NCI-H345 (cell line): ENCODE measurements at regions not wholly inside any gene's neighbourhood (a gene's known extent, or its start where the extent isn't known, plus 50 kb on each side); places are given as distances from the start of the nearest gene placed in this dataset.

Experiments
- DNase-seq: peaks from one replicate; lab custom pipeline; 2025; lab: John Stamatoyannopoulos, UW

- no peak for DNase-seq
Measured at GRCh38 chr12:94783343-94783742, 133.0 kb upstream of the TMCC3 start.

- DNase-seq: no peak
Measured at GRCh38 chr12:94781835-94782234, 131.5 kb upstream of the TMCC3 start.

GRCh38 chr12:94779485-94779884, 129.1 kb upstream of the TMCC3 start:
- DNase-seq: no peak

GRCh38 chr12:94777936-94778335, 127.6 kb upstream of the TMCC3 start:
- no peak for DNase-seq

GRCh38 chr12:94775710-94776109, 125.4 kb upstream of the TMCC3 start:
- DNase-seq: no peak

GRCh38 chr12:94771741-94772140, 121.4 kb upstream of the TMCC3 start:
- no peak for DNase-seq

- no peak for DNase-seq
Measured at GRCh38 chr12:94771199-94771598, 120.8 kb upstream of the TMCC3 start.

- DNase-seq: no peak
Measured at GRCh38 chr12:94770791-94771190, 120.4 kb upstream of the TMCC3 start.

- DNase-seq: no peak
Measured at GRCh38 chr12:94769776-94770759, 119.7 kb upstream of the TMCC3 start.

GRCh38 chr12:94769047-94769420, 118.7 kb upstream of the TMCC3 start:
- no peak for DNase-seq

GRCh38 chr12:94768398-94769046, 118.2 kb upstream of the TMCC3 start:
- DNase-seq: no peak

- no peak for DNase-seq
Measured at GRCh38 chr12:94767956-94768355, 117.6 kb upstream of the TMCC3 start.

- DNase-seq: no peak
Measured at GRCh38 chr12:94766397-94766796, 116.0 kb upstream of the TMCC3 start.

GRCh38 chr12:94763462-94763861, 113.1 kb upstream of the TMCC3 start:
- DNase-seq: no peak

GRCh38 chr12:94762943-94763342, 112.6 kb upstream of the TMCC3 start:
- DNase-seq: no peak

- DNase-seq: no peak
Measured at GRCh38 chr12:94762259-94762942, 112.0 kb upstream of the TMCC3 start.

GRCh38 chr12:94761559-94761958, 111.2 kb upstream of the TMCC3 start:
- DNase-seq: no peak

GRCh38 chr12:94760786-94761185, 110.4 kb upstream of the TMCC3 start:
- no peak for DNase-seq

GRCh38 chr12:94756789-94757188, 106.4 kb upstream of the TMCC3 start:
- DNase-seq: no peak

GRCh38 chr12:94755598-94755997, 105.2 kb upstream of the TMCC3 start:
- no peak for DNase-seq

GRCh38 chr12:94754653-94755052, 104.3 kb upstream of the TMCC3 start:
- DNase-seq: no peak

- DNase-seq: no peak
Measured at GRCh38 chr12:94753036-94753679, 102.8 kb upstream of the TMCC3 start.
